Peyer's patch (tissue), 4 donors: ENCODE measurements at regions not wholly inside any gene's neighbourhood (a gene's known extent, or its start where the extent isn't known, plus 50 kb on each side); places are given as distances from the start of the nearest gene placed in this dataset.

Experiments
- DNase-seq, 3 donors: peaks; one replicate each; pipeline ENCODE4 v3.0.0-alpha.2; 2017 to 2019
- H3K27ac ChIP-seq, 4 donors: fragments of 200-600 bp; sonication (generic); one replicate each; pipeline ENCODE4 v1.5.1; 2016 to 2019
- H3K27me3 ChIP-seq, 2 donors: fragments of 200-600 bp; sonication (generic); one replicate each; pipeline ENCODE4 v1.5.1; 2019
- H3K36me3 ChIP-seq, 3 donors: fragments of 200-600 bp; sonication (generic); one replicate each; pipeline ENCODE4 v1.5.1; 2016 to 2019
- H3K4me1 ChIP-seq, 4 donors: fragments of 200-600 bp; sonication (generic); one replicate each; pipeline ENCODE4 v1.5.1; 2016 to 2019
- H3K4me3 ChIP-seq, 4 donors: fragments of 200-600 bp; sonication (generic); 1 replicate in 3 of 4; 2 replicates in 1 of 4; pipeline ENCODE4 v1.5.1; 2016 to 2019; ENCODE audit warnings: mild to moderate bottlenecking in 1 of 4
- H3K9me3 ChIP-seq, 4 donors: fragments of 200-600 bp; sonication (generic); one replicate each; pipeline ENCODE4 v1.5.1; 2016 to 2019; ENCODE audit warnings: mild to moderate bottlenecking in 1 of 4
- POLR2A ChIP-seq, 2 donors: fragments of 450-650 bp; IDR thresholded peaks; one replicate each; pipeline ENCODE4 v1.5.1; 2017; ENCODE audit warnings: antibody characterized with exemption in 2 of 2, mild to moderate bottlenecking in 2 of 2, moderate library complexity in 2 of 2
- TF ChIP-seq, protein P1 (sequence below), 6 experiments: fragments of 450-650 bp in 4 of 6; fragments of 200-600 bp in 2 of 6; sonication (generic) in 1 of 6; IDR thresholded peaks; one replicate each; pipeline ENCODE4 v1.5.1; 2017 to 2019; ENCODE audit warnings: antibody characterized with exemption in 6 of 6, mild to moderate bottlenecking in 3 of 6, moderate library complexity in 1 of 6

- Histone ChIP-seq H3K9me3 (no peaks in the 10 kb centered on the region), H3K4me1 (no peaks in the 10 kb centered on the region), H3K36me3 (no peaks in the 10 kb centered on the region), H3K27me3 (no peaks in the 10 kb centered on the region), H3K4me3 (no peak overlapping the region), H3K27ac (no peak overlapping the region)
- no peak for TF ChIP-seq POLR2A (IDR thresholded peaks at IDR 0.05)
- TF ChIP-seq, protein P1, sequence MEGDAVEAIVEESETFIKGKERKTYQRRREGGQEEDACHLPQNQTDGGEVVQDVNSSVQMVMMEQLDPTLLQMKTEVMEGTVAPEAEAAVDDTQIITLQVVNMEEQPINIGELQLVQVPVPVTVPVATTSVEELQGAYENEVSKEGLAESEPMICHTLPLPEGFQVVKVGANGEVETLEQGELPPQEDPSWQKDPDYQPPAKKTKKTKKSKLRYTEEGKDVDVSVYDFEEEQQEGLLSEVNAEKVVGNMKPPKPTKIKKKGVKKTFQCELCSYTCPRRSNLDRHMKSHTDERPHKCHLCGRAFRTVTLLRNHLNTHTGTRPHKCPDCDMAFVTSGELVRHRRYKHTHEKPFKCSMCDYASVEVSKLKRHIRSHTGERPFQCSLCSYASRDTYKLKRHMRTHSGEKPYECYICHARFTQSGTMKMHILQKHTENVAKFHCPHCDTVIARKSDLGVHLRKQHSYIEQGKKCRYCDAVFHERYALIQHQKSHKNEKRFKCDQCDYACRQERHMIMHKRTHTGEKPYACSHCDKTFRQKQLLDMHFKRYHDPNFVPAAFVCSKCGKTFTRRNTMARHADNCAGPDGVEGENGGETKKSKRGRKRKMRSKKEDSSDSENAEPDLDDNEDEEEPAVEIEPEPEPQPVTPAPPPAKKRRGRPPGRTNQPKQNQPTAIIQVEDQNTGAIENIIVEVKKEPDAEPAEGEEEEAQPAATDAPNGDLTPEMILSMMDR (IDR thresholded peaks at IDR 0.05), result no peak
- no peak for DNase-seq
Observed at GRCh38 chr6:8825726-8826125, 390.4 kb upstream of the SLC35B3 start.

DNA sequence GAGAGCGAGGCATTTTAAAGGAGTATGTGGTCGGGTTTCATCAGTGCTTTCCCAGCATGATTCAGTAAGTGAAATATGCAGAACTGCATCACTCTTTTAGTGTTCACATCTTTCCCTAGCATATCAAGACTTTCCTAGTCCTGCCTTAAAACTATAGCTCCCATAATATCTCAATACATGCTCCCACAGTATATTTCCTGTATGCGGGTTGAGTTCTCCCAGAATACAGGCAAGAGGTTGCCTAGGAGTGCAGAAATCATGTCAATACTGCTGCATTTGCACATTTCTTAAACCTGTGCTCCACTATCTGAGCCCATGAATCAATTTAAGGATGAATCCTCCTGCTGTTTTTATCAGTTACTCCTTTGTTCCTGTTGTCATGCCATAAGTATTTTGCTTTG, 386.6 kb upstream of the SLC35B3 start:
- Histone ChIP-seq H3K36me3 (no peaks in the 10 kb centered on the region), H3K4me1 (no peaks in the 10 kb centered on the region), H3K4me3 (no peak overlapping the region), H3K27me3 (no peaks in the 10 kb centered on the region), H3K27ac (no peak overlapping the region), H3K9me3 (no peaks in the 10 kb centered on the region)
- DNase-seq, result no peak
- TF ChIP-seq, protein P1 (IDR thresholded peaks at IDR 0.05), result no peak
- no peak for TF ChIP-seq POLR2A (IDR thresholded peaks at IDR 0.05)

- no peaks in the 10 kb centered on the region for H3K9me3 ChIP-seq
- no peak for TF ChIP-seq POLR2A (IDR thresholded peaks at IDR 0.05)
- TF ChIP-seq, protein P1 (IDR thresholded peaks at IDR 0.05), result no peak
- no peaks in the 10 kb centered on the region for H3K27me3 ChIP-seq
- no peak overlapping the region for H3K4me3 ChIP-seq
- no peak for DNase-seq
- H3K27ac ChIP-seq, result no peak overlapping the region
- no peaks in the 10 kb centered on the region for H3K4me1 ChIP-seq
- H3K36me3 ChIP-seq, result no peaks in the 10 kb centered on the region
Observed at GRCh38 chr6:8820313-8820712, 385.0 kb upstream of the SLC35B3 start.

DNA sequence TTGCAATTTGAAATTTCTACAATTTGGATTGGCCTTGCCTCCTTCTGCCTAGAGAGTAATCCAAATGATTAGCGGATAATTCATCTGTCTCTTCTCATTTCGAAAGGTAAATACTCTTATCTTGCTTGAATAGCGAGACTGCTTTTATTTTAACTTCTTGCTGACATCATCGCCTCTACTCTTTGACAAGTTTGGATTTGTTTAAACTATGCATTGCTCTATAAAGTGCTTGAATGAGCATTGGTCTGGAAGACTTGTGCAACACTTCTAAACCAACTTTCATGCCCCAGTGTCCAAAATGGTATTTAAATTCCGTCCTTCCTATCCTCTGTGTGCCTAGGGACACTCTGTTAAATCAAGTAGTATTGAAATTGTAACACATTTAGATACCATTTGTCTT, 384.1 kb upstream of the SLC35B3 start:
- no peaks in the 10 kb centered on the region for H3K9me3 ChIP-seq
- H3K27me3 ChIP-seq, result no peaks in the 10 kb centered on the region
- TF ChIP-seq, protein P1 (IDR thresholded peaks at IDR 0.05), result no peak
- TF ChIP-seq POLR2A (IDR thresholded peaks at IDR 0.05), result no peak
- DNase-seq, result no peak
- no peak overlapping the region for H3K4me3 ChIP-seq
- no peak overlapping the region for H3K27ac ChIP-seq
- no peaks in the 10 kb centered on the region for H3K4me1 ChIP-seq
- no peaks in the 10 kb centered on the region for H3K36me3 ChIP-seq

DNA sequence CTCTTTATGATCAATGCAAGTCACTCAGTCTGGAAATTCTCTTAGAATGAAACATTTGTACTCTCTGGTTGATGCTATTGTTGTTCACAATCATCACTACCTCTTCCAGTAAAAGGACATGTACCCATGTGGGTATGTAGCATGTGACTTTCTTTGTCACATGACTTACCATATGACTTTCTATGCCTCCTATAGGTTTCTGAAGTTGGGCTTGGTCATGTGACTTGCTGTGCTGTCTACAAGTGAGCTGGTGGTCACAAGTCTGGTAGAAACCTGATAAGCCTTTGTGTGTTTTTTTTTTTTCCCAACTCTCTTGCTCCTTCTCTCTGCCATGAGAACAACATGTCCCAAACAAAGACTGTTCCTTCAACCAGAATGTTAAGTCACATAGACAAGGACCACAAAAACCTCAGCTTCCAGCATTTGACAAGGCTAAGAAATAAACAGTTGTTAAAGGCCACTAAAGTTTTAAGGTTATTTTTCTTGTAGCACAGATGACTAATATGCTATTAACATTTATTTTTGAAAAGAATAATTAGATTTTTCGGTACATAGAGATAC, 379.2 kb upstream of the SLC35B3 start:
- no peak overlapping the region for H3K4me3 ChIP-seq
- no peaks in the 10 kb centered on the region for H3K36me3 ChIP-seq
- H3K27ac ChIP-seq, result no peak overlapping the region
- no peak for DNase-seq
- H3K27me3 ChIP-seq, result no peaks in the 10 kb centered on the region
- no peaks in the 10 kb centered on the region for H3K4me1 ChIP-seq
- TF ChIP-seq POLR2A (IDR thresholded peaks at IDR 0.05), result no peak
- TF ChIP-seq, protein P1 (IDR thresholded peaks at IDR 0.05), result no peak
- H3K9me3 ChIP-seq, result no peaks in the 10 kb centered on the region

DNA sequence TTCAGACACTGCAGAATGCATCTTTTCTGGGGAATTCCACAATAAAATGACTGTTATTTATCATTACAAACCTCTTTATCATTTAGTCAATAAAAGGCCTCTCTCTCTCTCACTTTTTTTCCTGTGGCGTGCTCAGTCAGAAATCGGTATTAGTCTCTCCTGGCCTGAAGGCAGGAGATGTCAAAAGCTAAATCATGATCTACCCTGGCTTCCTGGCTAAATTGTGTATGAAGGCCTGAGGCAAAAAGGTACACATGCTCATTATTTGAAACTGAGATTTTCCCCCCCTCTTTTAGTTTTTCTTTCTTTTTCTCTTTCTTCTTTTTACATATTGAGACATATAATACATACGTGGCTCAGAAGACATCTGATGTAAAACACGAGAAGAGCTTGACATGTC, 375.0 kb upstream of the SLC35B3 start:
- Histone ChIP-seq H3K27me3 (no peaks in the 10 kb centered on the region), H3K36me3 (no peaks in the 10 kb centered on the region)
- no peak for TF ChIP-seq POLR2A (IDR thresholded peaks at IDR 0.05)
- TF ChIP-seq, protein P1 (IDR thresholded peaks at IDR 0.05), result no peak

More for the DNA sequence above, 375.0 kb upstream of the SLC35B3 start:
- Histone ChIP-seq H3K4me1 (no peaks in the 10 kb centered on the region), H3K9me3 (no peaks in the 10 kb centered on the region), H3K27ac (no peak overlapping the region), H3K4me3 (no peak overlapping the region)
- no peak for DNase-seq
